ENCODE measurements at regions not wholly inside any gene's neighbourhood (a gene's known extent, or its start where the extent isn't known, plus 50 kb on each side); places are given as distances from the start of the nearest gene placed in this dataset.

- Mint-ChIP-seq H3K27me3 (no peaks in the 10 kb centered on the region), H3K27ac (no peak overlapping the region)
- ATAC-seq (ENCODE audit: low read depth in 2 of 2), result no peak
These were observed 231.1 kb upstream of the CA10 start for GRCh38 chr17:52389632-52390031.

GRCh38 chr17:52388941-52389340, 230.4 kb upstream of the CA10 start:
- H3K4me3 Mint-ChIP-seq, result no peak overlapping the region
- DNase-seq, result no peak
- peaks cover 0 to 5% (median 0%) of the 10 kb centered on the region in 3 donors for H3K4me1 Mint-ChIP-seq
- ATAC-seq (ENCODE audit: low read depth in 2 of 2), result no peak
- H3K36me3 Mint-ChIP-seq, result no peaks in the 10 kb centered on the region
- H3K27me3 Mint-ChIP-seq, result no peaks in the 10 kb centered on the region
- no peak overlapping the region for H3K27ac Mint-ChIP-seq
- H3K9me3 Mint-ChIP-seq, result peaks cover 0 to 7% (median 0%) of the 10 kb centered on the region in 7 donors

More at GRCh38 chr17:52389632-52390031, 231.1 kb upstream of the CA10 start:
- H3K4me3 Mint-ChIP-seq, result peak overlapping the region in 1 of 8 donors; percentile 16
- no peaks in the 10 kb centered on the region for H3K36me3 Mint-ChIP-seq
- H3K9me3 Mint-ChIP-seq, result peaks cover 0 to 7% (median 0%) of the 10 kb centered on the region in 7 donors
- peaks cover 0 to 5% (median 0%) of the 10 kb centered on the region in 3 donors for H3K4me1 Mint-ChIP-seq
- DNase-seq, result no peak

GRCh38 chr17:52384695-52385094, 226.2 kb upstream of the CA10 start:
- no peaks in the 10 kb centered on the region for H3K27me3 Mint-ChIP-seq
- DNase-seq (no peak), ATAC-seq (ENCODE audit: low read depth in 2 of 2) (no peak)
- H3K4me1 Mint-ChIP-seq, result peaks cover 0 to 2% (median 0%) of the 10 kb centered on the region in 3 donors
- H3K27ac Mint-ChIP-seq, result no peak overlapping the region
- no peaks in the 10 kb centered on the region for H3K36me3 Mint-ChIP-seq
- H3K9me3 Mint-ChIP-seq, result peaks cover 0 to 8% (median 1%) of the 10 kb centered on the region in 7 donors
- H3K4me3 Mint-ChIP-seq, result no peak overlapping the region

GRCh38 chr17:52383493-52384100, 225.1 kb upstream of the CA10 start:
- Mint-ChIP-seq H3K4me1 (no peaks in the 10 kb centered on the region), H3K27ac (no peak overlapping the region), H3K4me3 (no peak overlapping the region), H3K36me3 (no peaks in the 10 kb centered on the region), H3K9me3 (peaks cover 0 to 8% (median 3%) of the 10 kb centered on the region in 7 donors), H3K27me3 (no peaks in the 10 kb centered on the region)
- DNase-seq (no peak), ATAC-seq (ENCODE audit: low read depth in 2 of 2) (no peak)

- Mint-ChIP-seq H3K4me1 (no peaks in the 10 kb centered on the region), H3K4me3 (no peak overlapping the region), H3K36me3 (no peaks in the 10 kb centered on the region), H3K27ac (no peak overlapping the region), H3K9me3 (peaks cover 0 to 7% (median under 1%) of the 10 kb centered on the region in 7 donors), H3K27me3 (no peaks in the 10 kb centered on the region)
- no peak for ATAC-seq (ENCODE audit: low read depth in 2 of 2)
- no peak for DNase-seq
These were observed 220.3 kb upstream of the CA10 start for GRCh38 chr17:52378860-52379259.

- H3K4me1 Mint-ChIP-seq, result no peaks in the 10 kb centered on the region
- ATAC-seq (ENCODE audit: low read depth in 2 of 2) (no peak), DNase-seq (no peak)
These were observed 217.6 kb upstream of the CA10 start for GRCh38 chr17:52376137-52376536.

GRCh38 chr17:52368886-52369285, 210.4 kb upstream of the CA10 start:
- H3K4me3 Mint-ChIP-seq, result peak overlapping the region in 1 of 8 donors; percentile 31
- no peak for DNase-seq

More at GRCh38 chr17:52376137-52376536, 217.6 kb upstream of the CA10 start:
- Mint-ChIP-seq H3K27me3 (no peaks in the 10 kb centered on the region), H3K4me3 (no peak overlapping the region), H3K27ac (no peak overlapping the region), H3K36me3 (no peaks in the 10 kb centered on the region), H3K9me3 (peaks cover 0 to 7% (median 0%) of the 10 kb centered on the region in 7 donors)

GRCh38 chr17:52357854-52358253, 199.3 kb upstream of the CA10 start:
- Mint-ChIP-seq H3K4me1 (no peaks in the 10 kb centered on the region), H3K9me3 (peaks cover 5 to 20% (median 16%) of the 10 kb centered on the region in 7 donors), H3K27ac (no peak overlapping the region), H3K27me3 (no peaks in the 10 kb centered on the region), H3K4me3 (no peak overlapping the region), H3K36me3 (peaks cover 0 to 4% of the 10 kb centered on the region in 2 donors)
- no peak for ATAC-seq (ENCODE audit: low read depth in 2 of 2)
- no peak for DNase-seq

More at GRCh38 chr17:52368886-52369285, 210.4 kb upstream of the CA10 start:
- Mint-ChIP-seq H3K27me3 (no peaks in the 10 kb centered on the region), H3K9me3 (peaks cover 0 to 7% (median 3%) of the 10 kb centered on the region in 7 donors), H3K27ac (no peak overlapping the region), H3K36me3 (no peaks in the 10 kb centered on the region), H3K4me1 (no peaks in the 10 kb centered on the region)
- ATAC-seq (ENCODE audit: low read depth in 2 of 2), result no peak

- Mint-ChIP-seq H3K27me3 (no peaks in the 10 kb centered on the region), H3K27ac (no peak overlapping the region), H3K4me1 (no peaks in the 10 kb centered on the region), H3K4me3 (no peak overlapping the region), H3K36me3 (no peaks in the 10 kb centered on the region), H3K9me3 (peaks cover 2 to 21% (median 6%) of the 10 kb centered on the region in 7 donors)
- ATAC-seq (ENCODE audit: low read depth in 2 of 2) (no peak), DNase-seq (no peak)
These were observed 178.3 kb upstream of the CA10 start for GRCh38 chr17:52336796-52337195.

GRCh38 chr17:52306314-52306713, 147.8 kb upstream of the CA10 start:
- DNase-seq (no peak), ATAC-seq (ENCODE audit: low read depth in 2 of 2) (no peak)
- no peaks in the 10 kb centered on the region for H3K4me1 Mint-ChIP-seq
- H3K27me3 Mint-ChIP-seq, result no peaks in the 10 kb centered on the region
- H3K4me3 Mint-ChIP-seq, result no peak overlapping the region
- H3K36me3 Mint-ChIP-seq, result no peaks in the 10 kb centered on the region
- H3K9me3 Mint-ChIP-seq, result peaks cover 0 to 10% (median 8%) of the 10 kb centered on the region in 7 donors
- H3K27ac Mint-ChIP-seq, result peak overlapping the region in 1 of 6 donors; percentile 61

GRCh38 chr17:52298881-52299280, 140.4 kb upstream of the CA10 start:
- Mint-ChIP-seq H3K4me1 (no peaks in the 10 kb centered on the region), H3K36me3 (no peaks in the 10 kb centered on the region), H3K9me3 (peaks cover 0 to 3% (median 0%) of the 10 kb centered on the region in 7 donors), H3K27ac (no peak overlapping the region), H3K27me3 (no peaks in the 10 kb centered on the region), H3K4me3 (no peak overlapping the region)
- ATAC-seq (ENCODE audit: low read depth in 2 of 2), result no peak
- no peak for DNase-seq

- ATAC-seq (ENCODE audit: low read depth in 2 of 2) (no peak), DNase-seq (no peak)
- Mint-ChIP-seq H3K36me3 (no peaks in the 10 kb centered on the region), H3K27ac (no peak overlapping the region), H3K9me3 (peaks cover 0 to 3% (median 2%) of the 10 kb centered on the region in 7 donors), H3K4me1 (no peaks in the 10 kb centered on the region), H3K27me3 (no peaks in the 10 kb centered on the region), H3K4me3 (no peak overlapping the region)
These were observed 138.9 kb upstream of the CA10 start for GRCh38 chr17:52297230-52298010.

- Mint-ChIP-seq H3K4me1 (no peaks in the 10 kb centered on the region), H3K9me3 (peaks cover 0 to 13% (median 5%) of the 10 kb centered on the region in 7 donors), H3K27ac (no peak overlapping the region), H3K4me3 (no peak overlapping the region), H3K36me3 (no peaks in the 10 kb centered on the region), H3K27me3 (no peaks in the 10 kb centered on the region)
- ATAC-seq (ENCODE audit: low read depth in 2 of 2) (no peak), DNase-seq (no peak)
These were observed 135.8 kb upstream of the CA10 start for GRCh38 chr17:52294301-52294700.

- no peak for DNase-seq
- H3K27me3 Mint-ChIP-seq, result no peaks in the 10 kb centered on the region
- H3K27ac Mint-ChIP-seq, result no peak overlapping the region
- ATAC-seq (ENCODE audit: low read depth in 2 of 2), result no peak
- no peaks in the 10 kb centered on the region for H3K36me3 Mint-ChIP-seq
- no peak overlapping the region for H3K4me3 Mint-ChIP-seq
- H3K4me1 Mint-ChIP-seq, result no peaks in the 10 kb centered on the region
- H3K9me3 Mint-ChIP-seq, result peaks cover 0 to 18% (median 5%) of the 10 kb centered on the region in 7 donors
These were observed 129.1 kb upstream of the CA10 start for GRCh38 chr17:52287611-52288010.

Measured in naive B cell (primary cell).